Testis (tissue), 2 donors: ENCODE measurements at regions not wholly inside any gene's neighbourhood (a gene's known extent, or its start where the extent isn't known, plus 50 kb on each side); places are given as distances from the start of the nearest gene placed in this dataset.

Source experiments
- POLR2A ChIP-seq: fragments of 450-650 bp; IDR thresholded peaks from one replicate; pipeline ENCODE4 v1.6.1; 2017; ENCODE audit warnings: antibody characterized with exemption, mild to moderate bottlenecking, moderate library complexity
- TF ChIP-seq, protein P1 (sequence below), 3 experiments: fragments of 450-650 bp in 2 of 3; fragments of 200-600 bp in 1 of 3; sonication (generic) in 1 of 3; IDR thresholded peaks; one replicate each; pipeline ENCODE4 v1.5.1; 2016 to 2019; ENCODE audit warnings: antibody characterized with exemption in 3 of 3, mild to moderate bottlenecking in 2 of 3, moderate library complexity in 1 of 3

DNA sequence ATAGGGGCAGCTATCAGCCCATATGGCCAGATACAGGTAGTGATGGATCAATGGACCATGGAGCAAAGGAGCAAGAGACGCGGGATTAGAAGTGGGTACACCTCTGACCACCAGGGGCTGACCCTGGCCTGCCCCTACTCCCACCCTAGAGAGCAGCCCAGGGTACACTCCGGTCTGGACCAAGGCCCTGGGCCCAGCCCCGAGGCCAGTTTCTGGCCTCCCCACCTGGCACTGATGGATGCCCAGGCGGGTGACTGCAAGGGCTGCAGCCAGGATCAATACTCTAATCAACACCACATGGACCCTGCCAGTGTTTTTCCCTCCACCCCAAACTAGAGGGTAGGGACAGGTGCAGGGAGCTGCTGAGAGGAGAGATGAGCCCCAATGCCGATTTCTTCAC is 74.1 kb upstream of the NECTIN1 start:
- TF ChIP-seq, protein P1, sequence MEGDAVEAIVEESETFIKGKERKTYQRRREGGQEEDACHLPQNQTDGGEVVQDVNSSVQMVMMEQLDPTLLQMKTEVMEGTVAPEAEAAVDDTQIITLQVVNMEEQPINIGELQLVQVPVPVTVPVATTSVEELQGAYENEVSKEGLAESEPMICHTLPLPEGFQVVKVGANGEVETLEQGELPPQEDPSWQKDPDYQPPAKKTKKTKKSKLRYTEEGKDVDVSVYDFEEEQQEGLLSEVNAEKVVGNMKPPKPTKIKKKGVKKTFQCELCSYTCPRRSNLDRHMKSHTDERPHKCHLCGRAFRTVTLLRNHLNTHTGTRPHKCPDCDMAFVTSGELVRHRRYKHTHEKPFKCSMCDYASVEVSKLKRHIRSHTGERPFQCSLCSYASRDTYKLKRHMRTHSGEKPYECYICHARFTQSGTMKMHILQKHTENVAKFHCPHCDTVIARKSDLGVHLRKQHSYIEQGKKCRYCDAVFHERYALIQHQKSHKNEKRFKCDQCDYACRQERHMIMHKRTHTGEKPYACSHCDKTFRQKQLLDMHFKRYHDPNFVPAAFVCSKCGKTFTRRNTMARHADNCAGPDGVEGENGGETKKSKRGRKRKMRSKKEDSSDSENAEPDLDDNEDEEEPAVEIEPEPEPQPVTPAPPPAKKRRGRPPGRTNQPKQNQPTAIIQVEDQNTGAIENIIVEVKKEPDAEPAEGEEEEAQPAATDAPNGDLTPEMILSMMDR (IDR thresholded peaks at IDR 0.05) = no peak
- TF ChIP-seq POLR2A = no peak
